ENCODE measurements at regions not wholly inside any gene's neighbourhood (a gene's known extent, or its start where the extent isn't known, plus 50 kb on each side); places are given as distances from the start of the nearest gene placed in this dataset.

DNA sequence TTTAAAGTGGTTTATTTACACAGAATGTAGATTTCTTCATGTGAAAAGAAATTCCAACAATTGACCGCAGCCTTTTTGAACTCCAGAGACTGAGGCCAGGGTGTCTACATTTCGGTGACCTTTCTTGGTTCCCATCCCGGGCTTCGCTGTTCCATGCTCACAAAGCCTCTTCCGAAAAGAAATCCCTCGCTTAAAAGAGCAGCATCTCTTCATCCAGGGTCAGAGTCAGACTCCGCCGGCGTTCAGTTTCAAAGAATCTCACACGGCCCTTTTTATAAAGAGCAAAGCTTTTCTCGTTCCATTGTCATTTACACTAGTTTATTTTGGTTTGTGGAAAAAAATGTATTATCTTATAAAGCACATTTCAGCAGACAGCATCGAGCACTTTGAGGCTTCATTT, 530.6 kb upstream of the B3GAT1 start:
- TF ChIP-seq, protein P1, sequence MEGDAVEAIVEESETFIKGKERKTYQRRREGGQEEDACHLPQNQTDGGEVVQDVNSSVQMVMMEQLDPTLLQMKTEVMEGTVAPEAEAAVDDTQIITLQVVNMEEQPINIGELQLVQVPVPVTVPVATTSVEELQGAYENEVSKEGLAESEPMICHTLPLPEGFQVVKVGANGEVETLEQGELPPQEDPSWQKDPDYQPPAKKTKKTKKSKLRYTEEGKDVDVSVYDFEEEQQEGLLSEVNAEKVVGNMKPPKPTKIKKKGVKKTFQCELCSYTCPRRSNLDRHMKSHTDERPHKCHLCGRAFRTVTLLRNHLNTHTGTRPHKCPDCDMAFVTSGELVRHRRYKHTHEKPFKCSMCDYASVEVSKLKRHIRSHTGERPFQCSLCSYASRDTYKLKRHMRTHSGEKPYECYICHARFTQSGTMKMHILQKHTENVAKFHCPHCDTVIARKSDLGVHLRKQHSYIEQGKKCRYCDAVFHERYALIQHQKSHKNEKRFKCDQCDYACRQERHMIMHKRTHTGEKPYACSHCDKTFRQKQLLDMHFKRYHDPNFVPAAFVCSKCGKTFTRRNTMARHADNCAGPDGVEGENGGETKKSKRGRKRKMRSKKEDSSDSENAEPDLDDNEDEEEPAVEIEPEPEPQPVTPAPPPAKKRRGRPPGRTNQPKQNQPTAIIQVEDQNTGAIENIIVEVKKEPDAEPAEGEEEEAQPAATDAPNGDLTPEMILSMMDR (IDR thresholded peaks at IDR 0.05), result no peak
- no peak for TF ChIP-seq POLR2A (IDR thresholded peaks at IDR 0.05)

Data from body of pancreas (tissue), 4 donors.